Mesenchymal stem cell (in vitro differentiated cells and primary cell): ENCODE measurements at regions not wholly inside any gene's neighbourhood (a gene's known extent, or its start where the extent isn't known, plus 50 kb on each side); places are given as distances from the start of the nearest gene placed in this dataset.
"Not testable (repeated sequence)": the region's sequence is repeated elsewhere in the genome, so short reads cannot be mapped to it uniquely, and the experiment has no call there.

ENCODE experiments used
- DNase-seq: peaks from one replicate; pipeline ENCODE4 v3.0.0-alpha.2; 2013
- H2AFZ ChIP-seq: one replicate; pipeline ENCODE4 v1.6.1; 2013; ENCODE audit warnings: low read depth, mild to moderate bottlenecking, control low read depth, inconsistent platforms, low read length, moderate library complexity
- H2AK5ac ChIP-seq: 2 replicates; pipeline ENCODE4 v1.6.1; 2013; ENCODE audit warnings: low read length, moderate library complexity, mild to moderate bottlenecking, inconsistent platforms; ENCODE audit not compliant: severe bottlenecking
- H2BK120ac ChIP-seq: one replicate; pipeline ENCODE4 v1.6.1; 2013; ENCODE audit warnings: low read depth, mild to moderate bottlenecking, inconsistent platforms, low read length, moderate library complexity
- H2BK12ac ChIP-seq, 2 experiments: one replicate each; pipeline ENCODE4 v1.6.1; 2013; ENCODE audit warnings: inconsistent platforms in 2 of 2, low read length in 2 of 2, mild to moderate bottlenecking in 2 of 2, moderate library complexity in 2 of 2, control low read depth in 1 of 2
- H2BK15ac ChIP-seq: one replicate; pipeline ENCODE4 v1.6.1; 2013; ENCODE audit warnings: mild to moderate bottlenecking, low read depth, inconsistent platforms; ENCODE audit not compliant: poor library complexity, severe bottlenecking
- H2BK5ac ChIP-seq: 2 replicates; pipeline ENCODE4 v1.6.1; 2013; ENCODE audit warnings: low read depth, mild to moderate bottlenecking, low read length, control low read depth, inconsistent platforms; ENCODE audit not compliant: poor library complexity, severe bottlenecking
- H3K14ac ChIP-seq, 2 experiments: one replicate each; pipeline ENCODE4 v1.6.1; 2013; ENCODE audit warnings: inconsistent platforms in 2 of 2, low read length in 2 of 2, control low read depth in 1 of 2, mild to moderate bottlenecking in 1 of 2, moderate library complexity in 1 of 2
- H3K18ac ChIP-seq, 2 experiments: one replicate each; pipeline ENCODE4 v1.6.1; 2013; ENCODE audit warnings: inconsistent platforms in 2 of 2, low read length in 2 of 2, control low read depth in 1 of 2, low read depth in 1 of 2, mild to moderate bottlenecking in 1 of 2
- H3K23ac ChIP-seq, 2 experiments: one replicate each; pipeline ENCODE4 v1.6.1; 2013; ENCODE audit warnings: inconsistent platforms in 2 of 2, low read length in 2 of 2, mild to moderate bottlenecking in 2 of 2, moderate library complexity in 2 of 2, control low read depth in 1 of 2
- H3K27ac ChIP-seq: 2 replicates; pipeline ENCODE4 v1.5.1; 2013; ENCODE audit warnings: mild to moderate bottlenecking, moderate library complexity, low read length, control low read depth, inconsistent platforms; ENCODE audit not compliant: poor library complexity, severe bottlenecking
- H3K27me3 ChIP-seq, 2 experiments: 2 replicates each; pipeline versions ENCODE4 v1.6.1 to v1.7.0; 2013; ENCODE audit warnings: low read length in 2 of 2, mild to moderate bottlenecking in 2 of 2, moderate library complexity in 2 of 2, control low read depth in 1 of 2, inconsistent platforms in 1 of 2; ENCODE audit not compliant: control insufficient read depth in 1 of 2, insufficient read depth in 1 of 2
- H3K36me3 ChIP-seq, 2 experiments: 2 replicates each; pipeline versions ENCODE4 v1.6.1 to v1.7.0; 2013; ENCODE audit warnings: low read length in 2 of 2, control low read depth in 1 of 2, inconsistent platforms in 1 of 2, low read depth in 1 of 2, mild to moderate bottlenecking in 1 of 2; ENCODE audit not compliant: insufficient read depth in 2 of 2, control insufficient read depth in 1 of 2
- H3K4ac ChIP-seq, 2 experiments: one replicate each; pipeline ENCODE4 v1.6.1; 2013; ENCODE audit warnings: inconsistent platforms in 2 of 2, low read length in 2 of 2, mild to moderate bottlenecking in 2 of 2, moderate library complexity in 2 of 2, control low read depth in 1 of 2, low read depth in 1 of 2
- H3K4me1 ChIP-seq: 2 replicates; pipeline ENCODE4 v1.6.1; 2013; ENCODE audit warnings: low read depth, low read length, control low read depth; ENCODE audit not compliant: control insufficient read depth, insufficient read depth
- H3K4me2 ChIP-seq: 2 replicates; pipeline ENCODE4 v1.6.1; 2013; ENCODE audit warnings: low read length, mild to moderate bottlenecking, inconsistent platforms; ENCODE audit not compliant: poor library complexity, severe bottlenecking
- H3K4me3 ChIP-seq, 2 experiments: 2 replicates each; pipeline versions ENCODE4 v1.5.1 to v1.7.0; 2013; ENCODE audit warnings: low read length in 2 of 2, mild to moderate bottlenecking in 2 of 2, control low read depth in 1 of 2, low read depth in 1 of 2; ENCODE audit not compliant: insufficient read depth in 1 of 2
- H3K79me1 ChIP-seq: replicated peaks from 2 replicates; pipeline ENCODE4 v1.6.1; 2013; ENCODE audit warnings: mild to moderate bottlenecking, control low read depth, low read length, inconsistent platforms; ENCODE audit not compliant: poor library complexity, severe bottlenecking
- H3K9ac ChIP-seq: 2 replicates; pipeline ENCODE4 v1.7.0; 2013; ENCODE audit warnings: mild to moderate bottlenecking, low read length, moderate library complexity
- H3K9me3 ChIP-seq: 2 replicates; pipeline ENCODE4 v1.7.0; 2013; ENCODE audit warnings: mild to moderate bottlenecking, low read length; ENCODE audit not compliant: control insufficient read depth
- H4K8ac ChIP-seq: one replicate; pipeline ENCODE4 v1.6.1; 2013; ENCODE audit warnings: inconsistent platforms, mild to moderate bottlenecking, low read length, moderate library complexity
- H4K91ac ChIP-seq: one replicate; pipeline ENCODE4 v1.6.1; 2013; ENCODE audit warnings: mild to moderate bottlenecking, low read length, inconsistent platforms
- WGBS: methylation state at CpG from one replicate; pipeline ENCODE4 v1.1.7; 2013; ENCODE audit warnings: mixed read lengths; 5-methylcytosine and 5-hydroxymethylcytosine counted together

DNA sequence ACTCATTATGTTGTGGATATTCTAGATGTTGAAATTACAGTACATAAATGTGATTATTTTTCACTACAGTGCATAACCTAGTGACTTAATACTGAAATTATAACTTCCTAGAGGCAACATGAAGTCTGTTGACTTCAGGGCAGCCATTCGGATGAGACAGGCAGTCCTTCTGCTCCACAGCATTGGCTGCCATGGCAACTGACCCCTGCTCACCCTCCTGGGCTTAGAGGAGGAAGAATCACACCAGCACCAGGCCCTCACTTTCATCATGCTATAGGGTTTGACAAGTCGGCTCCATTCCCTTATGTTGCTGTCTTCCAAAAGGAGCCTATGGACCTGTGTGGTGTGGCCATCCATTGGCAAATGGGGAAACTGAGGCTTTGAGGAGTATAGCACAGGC lies 233.5 kb upstream of the TMEM132C start:
- Histone ChIP-seq H3K14ac (no peak overlapping the region), H2BK15ac (no peak overlapping the region), H3K36me3 (peaks cover 0 to 3% of the 10 kb centered on the region in 2 experiments), H3K23ac (no peak overlapping the region), H3K27ac (no peak overlapping the region), H4K8ac (no peak overlapping the region), H3K9me3 (peaks cover 5% of the 10 kb centered on the region), H2BK12ac (no peak overlapping the region), H3K27me3 (peaks cover 0 to 29% of the 10 kb centered on the region in 2 experiments), H2AFZ (no peak overlapping the region), H3K18ac (no peak overlapping the region), H3K4me3 (no peak overlapping the region), H3K4me1 (no peaks in the 10 kb centered on the region), H2BK5ac (no peak overlapping the region), H2BK120ac (no peak overlapping the region), H3K79me1 (no peaks in the 10 kb centered on the region), H3K4ac (no peak overlapping the region), H2AK5ac (no peak overlapping the region), H4K91ac (no peak overlapping the region), H3K9ac (no peak overlapping the region), H3K4me2 (no peak overlapping the region)
- DNase-seq = no peak
- 82% methylated on average over 2 of the region's 2 CpGs for WGBS

DNA sequence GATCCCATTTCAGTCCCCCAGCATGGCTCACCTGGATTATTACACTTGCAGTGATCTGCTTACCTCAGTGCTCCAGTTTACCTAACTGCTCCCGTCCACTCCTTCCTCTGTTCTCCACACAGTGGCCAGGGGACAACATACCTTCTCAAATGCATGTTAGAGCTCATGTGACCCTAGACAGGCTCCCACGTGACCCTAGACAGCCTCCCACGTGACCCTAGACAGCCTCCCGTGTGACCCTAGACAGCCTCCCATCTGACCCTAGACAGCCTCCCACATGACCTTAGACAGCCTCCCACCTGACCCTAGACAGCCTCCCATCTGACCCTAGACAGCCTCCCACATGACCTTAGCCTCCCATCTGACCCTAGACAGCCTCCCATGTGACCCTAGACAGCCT lies 226.0 kb upstream of the TMEM132C start:
- no peak overlapping the region for H3K4me2 ChIP-seq
- H2BK5ac ChIP-seq = no peak overlapping the region
- H2AK5ac ChIP-seq = no peak overlapping the region
- H3K23ac ChIP-seq = no peak overlapping the region
- H2BK15ac ChIP-seq = no peak overlapping the region
- 85% methylated on average over 4 of the region's 4 CpGs for WGBS
- H4K91ac ChIP-seq = no peak overlapping the region
- H3K9ac ChIP-seq = no peak overlapping the region
- H3K9me3 ChIP-seq = no peaks in the 10 kb centered on the region
- H3K4me3 ChIP-seq = no peak overlapping the region
- no peaks in the 10 kb centered on the region for H3K36me3 ChIP-seq
- H3K79me1 ChIP-seq = no peaks in the 10 kb centered on the region
- no peak overlapping the region for H3K27ac ChIP-seq
- H3K4ac ChIP-seq = no peak overlapping the region
- no peak overlapping the region for H4K8ac ChIP-seq
- no peak overlapping the region for H2BK12ac ChIP-seq
- DNase-seq = no peak
- peaks cover 0 to 6% of the 10 kb centered on the region in 2 experiments for H3K27me3 ChIP-seq
- no peak overlapping the region for H3K14ac ChIP-seq
- H3K4me1 ChIP-seq = no peaks in the 10 kb centered on the region
- H3K18ac ChIP-seq = no peak overlapping the region
- no peak overlapping the region for H2AFZ ChIP-seq
- H2BK120ac ChIP-seq = no peak overlapping the region

DNA sequence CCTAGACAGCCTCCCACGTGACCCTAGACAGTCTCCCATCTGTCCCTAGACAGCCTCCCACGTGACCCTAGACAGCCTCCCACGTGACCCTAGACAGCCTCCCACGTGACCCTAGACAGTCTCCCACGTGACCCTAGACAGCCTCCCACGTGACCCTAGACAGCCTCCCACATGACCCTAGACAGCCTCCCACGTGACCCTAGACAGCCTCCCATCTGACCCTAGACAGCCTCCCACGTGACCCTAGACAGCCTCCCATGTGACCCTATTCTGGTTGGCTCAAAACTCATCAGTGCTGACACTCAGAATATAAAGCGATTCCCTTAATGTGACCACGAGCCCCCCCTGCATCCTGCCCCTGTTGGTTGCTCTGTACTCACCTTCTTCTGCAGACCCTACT lies 224.7 kb upstream of the TMEM132C start:
- H2AK5ac ChIP-seq, H3K79me1 ChIP-seq, H2BK12ac ChIP-seq, H3K36me3 ChIP-seq, H3K23ac ChIP-seq, H2BK5ac ChIP-seq, H3K27ac ChIP-seq, H2BK15ac ChIP-seq, H3K4me1 ChIP-seq, DNase-seq, H3K4me3 ChIP-seq, H3K4me2 ChIP-seq, H3K27me3 ChIP-seq, H3K14ac ChIP-seq, H3K4ac ChIP-seq, H2BK120ac ChIP-seq, H4K91ac ChIP-seq, H3K9me3 ChIP-seq, H2AFZ ChIP-seq, H4K8ac ChIP-seq, H3K9ac ChIP-seq, H3K18ac ChIP-seq: not testable (repeated sequence)
- 84% methylated on average over 10 of the region's 10 CpGs for WGBS

DNA sequence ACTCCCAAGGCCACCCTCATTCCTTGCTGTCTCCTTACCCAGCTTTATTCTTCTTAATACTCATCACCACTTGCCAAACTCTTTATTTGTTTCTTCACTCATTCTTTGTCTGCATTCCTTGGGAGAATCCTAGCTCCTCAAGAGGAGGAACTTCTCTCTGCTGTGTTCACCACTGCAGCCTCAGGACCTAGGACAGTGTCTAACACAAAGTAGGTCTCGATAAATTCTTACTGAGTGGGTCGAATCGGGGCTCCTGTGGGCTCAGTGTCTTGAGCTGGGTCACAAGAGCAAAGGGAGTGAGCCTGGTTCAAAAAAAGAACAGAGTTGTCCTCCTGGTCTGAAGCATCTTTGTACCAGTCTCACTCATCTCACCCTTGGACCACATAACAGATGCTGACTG lies 224.1 kb upstream of the TMEM132C start:
- Histone ChIP-seq H3K36me3 (no peaks in the 10 kb centered on the region), H2BK120ac (no peak overlapping the region), H3K23ac (no peak overlapping the region), H3K79me1 (no peaks in the 10 kb centered on the region), H2BK12ac (no peak overlapping the region), H3K9ac (no peak overlapping the region), H4K8ac (no peak overlapping the region), H3K18ac (no peak overlapping the region), H3K4me3 (no peak overlapping the region), H2BK15ac (no peak overlapping the region), H3K27ac (no peak overlapping the region), H3K4me2 (no peak overlapping the region), H4K91ac (no peak overlapping the region), H3K4me1 (no peaks in the 10 kb centered on the region), H2AFZ (no peak overlapping the region), H3K4ac (no peak overlapping the region), H3K14ac (no peak overlapping the region), H2AK5ac (no peak overlapping the region), H2BK5ac (no peak overlapping the region), H3K27me3 (no peaks in the 10 kb centered on the region), H3K9me3 (no peaks in the 10 kb centered on the region)
- no peak for DNase-seq
- 64% methylated on average over 3 of the region's 3 CpGs for WGBS
